BJ (cell line): ENCODE measurements at regions not wholly inside any gene's neighbourhood (a gene's known extent, or its start where the extent isn't known, plus 50 kb on each side); places are given as distances from the start of the nearest gene placed in this dataset.

Source experiments
- CTCF ChIA-PET: fragments of 350-600 bp; formaldehyde crosslinking; extraction: SDS; loops from one replicate; lab custom pipeline; 2021; ENCODE audit warnings: antibody characterized with exemption, inconsistent platforms; lab: Yijun Ruan, JAX
- POLR2A ChIA-PET: fragments of 300-600 bp; sonication (Branson Sonifier 250); formaldehyde crosslinking; extraction: SDS; loops from one replicate; lab custom pipeline; 2021; ENCODE audit warnings: antibody characterized with exemption; lab: Charles Lee
- DNase-seq: peaks from one replicate; pipeline ENCODE4 v3.0.0-alpha.2; 2011; ENCODE audit warnings: low read depth
- H3K27me3 ChIP-seq: 2 replicates; pipeline ENCODE4 v1.6.0; 2011; ENCODE audit warnings: low read length; ENCODE audit not compliant: control insufficient read depth, insufficient read depth
- H3K36me3 ChIP-seq: 2 replicates; pipeline ENCODE4 v1.5.1; 2011; ENCODE audit warnings: low read length; ENCODE audit not compliant: control insufficient read depth, insufficient read depth
- H3K4me3 ChIP-seq: 2 replicates; pipeline ENCODE4 v1.5.1; 2011; ENCODE audit warnings: low read depth, mild to moderate bottlenecking, control low read depth, low read length
- TF ChIP-seq, protein P1 (sequence below): IDR thresholded peaks from 2 replicates; pipeline ENCODE4 v1.5.1; 2011; ENCODE audit warnings: low read depth, mild to moderate bottlenecking, control low read depth, inconsistent platforms, low read length, moderate library complexity; ENCODE audit not compliant: insufficient read depth

DNA sequence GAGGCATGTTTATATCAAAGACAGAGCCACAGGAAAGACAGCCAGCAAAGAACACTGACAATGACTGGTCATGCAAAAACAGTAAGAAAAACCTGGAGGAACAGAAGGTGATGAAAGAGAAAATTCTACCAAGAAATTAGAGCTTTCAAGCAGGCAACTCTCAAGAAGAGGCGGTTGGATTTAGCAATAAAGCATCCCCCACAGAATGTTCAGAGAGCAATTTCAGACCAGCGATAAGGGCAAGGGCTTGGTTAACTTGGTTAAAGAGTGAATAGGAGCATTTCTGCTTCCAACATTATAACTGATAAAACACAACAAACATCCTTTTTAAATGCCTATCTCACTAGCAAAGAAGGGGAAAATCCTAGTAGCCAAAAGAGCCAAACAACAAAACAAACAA is 68.0 kb upstream of the NCKAP5 start:
- Histone ChIP-seq H3K4me3 (no peak overlapping the region), H3K36me3 (no peaks in the 10 kb centered on the region), H3K27me3 (no peaks in the 10 kb centered on the region)
- no peak for DNase-seq
- ChIA-PET POLR2A (no interaction called here), CTCF (interaction anchor here (0.6 to 0.8 kb wide), 2 partner anchors 11 to 265 kb away, joined by 3 read pairs; no protein-coding TSS in a partner anchor)
- TF ChIP-seq, protein P1, sequence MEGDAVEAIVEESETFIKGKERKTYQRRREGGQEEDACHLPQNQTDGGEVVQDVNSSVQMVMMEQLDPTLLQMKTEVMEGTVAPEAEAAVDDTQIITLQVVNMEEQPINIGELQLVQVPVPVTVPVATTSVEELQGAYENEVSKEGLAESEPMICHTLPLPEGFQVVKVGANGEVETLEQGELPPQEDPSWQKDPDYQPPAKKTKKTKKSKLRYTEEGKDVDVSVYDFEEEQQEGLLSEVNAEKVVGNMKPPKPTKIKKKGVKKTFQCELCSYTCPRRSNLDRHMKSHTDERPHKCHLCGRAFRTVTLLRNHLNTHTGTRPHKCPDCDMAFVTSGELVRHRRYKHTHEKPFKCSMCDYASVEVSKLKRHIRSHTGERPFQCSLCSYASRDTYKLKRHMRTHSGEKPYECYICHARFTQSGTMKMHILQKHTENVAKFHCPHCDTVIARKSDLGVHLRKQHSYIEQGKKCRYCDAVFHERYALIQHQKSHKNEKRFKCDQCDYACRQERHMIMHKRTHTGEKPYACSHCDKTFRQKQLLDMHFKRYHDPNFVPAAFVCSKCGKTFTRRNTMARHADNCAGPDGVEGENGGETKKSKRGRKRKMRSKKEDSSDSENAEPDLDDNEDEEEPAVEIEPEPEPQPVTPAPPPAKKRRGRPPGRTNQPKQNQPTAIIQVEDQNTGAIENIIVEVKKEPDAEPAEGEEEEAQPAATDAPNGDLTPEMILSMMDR = no peak

DNA sequence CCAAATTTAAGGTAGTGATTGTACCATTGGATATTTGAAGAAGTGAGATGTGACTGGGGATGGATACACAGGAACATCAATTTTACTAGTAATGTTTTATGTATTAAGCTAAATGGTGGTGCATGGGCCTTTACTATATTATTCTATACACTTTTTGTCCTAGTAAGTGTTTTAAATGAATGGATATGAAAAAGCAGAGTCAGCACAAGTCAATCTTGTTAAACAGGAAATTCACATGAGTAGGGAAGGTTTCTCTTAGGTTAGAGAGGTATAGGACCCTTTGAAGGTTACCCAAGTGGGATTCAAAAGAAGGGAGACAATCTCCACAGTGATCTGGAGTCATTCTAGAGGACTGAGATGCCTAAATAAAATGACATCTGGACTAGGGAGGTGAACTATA is 71.8 kb upstream of the NCKAP5 start:
- no peak overlapping the region for H3K4me3 ChIP-seq
- CTCF ChIA-PET = no interaction called here

DNA sequence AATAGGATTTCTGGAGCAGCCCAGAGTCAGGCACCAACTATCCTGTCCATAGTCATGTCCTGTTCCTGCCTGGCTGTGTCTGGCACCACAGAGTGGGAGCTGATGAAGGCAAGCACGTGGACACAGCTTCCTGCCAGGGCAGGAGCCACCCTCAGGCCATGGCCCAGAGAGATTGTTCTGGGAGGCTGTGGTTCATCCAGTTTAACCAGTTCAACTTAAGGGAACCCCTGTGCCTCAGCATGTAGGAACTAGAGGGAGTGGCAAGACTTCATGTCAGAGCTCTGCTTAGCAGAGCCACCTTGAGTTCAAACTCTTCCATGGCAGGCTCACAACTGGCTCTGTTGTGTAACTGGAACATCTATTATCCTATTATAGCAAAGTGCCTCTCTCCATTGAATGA is 73.2 kb upstream of the NCKAP5 start:
- H3K4me3 ChIP-seq = no peak overlapping the region
- no peaks in the 10 kb centered on the region for H3K27me3 ChIP-seq
- POLR2A ChIA-PET = no interaction called here
- TF ChIP-seq, protein P1 = no peak
- DNase-seq = no peak
- H3K36me3 ChIP-seq = no peaks in the 10 kb centered on the region
- CTCF ChIA-PET = interaction anchor here (1.2 kb wide), 1 partner anchor 138 kb away, joined by 4 read pairs; no protein-coding TSS in a partner anchor

More for the DNA sequence above, 71.8 kb upstream of the NCKAP5 start:
- Histone ChIP-seq H3K36me3 (no peaks in the 10 kb centered on the region), H3K27me3 (no peaks in the 10 kb centered on the region)
- POLR2A ChIA-PET = no interaction called here
- TF ChIP-seq, protein P1 = no peak
- no peak for DNase-seq

DNA sequence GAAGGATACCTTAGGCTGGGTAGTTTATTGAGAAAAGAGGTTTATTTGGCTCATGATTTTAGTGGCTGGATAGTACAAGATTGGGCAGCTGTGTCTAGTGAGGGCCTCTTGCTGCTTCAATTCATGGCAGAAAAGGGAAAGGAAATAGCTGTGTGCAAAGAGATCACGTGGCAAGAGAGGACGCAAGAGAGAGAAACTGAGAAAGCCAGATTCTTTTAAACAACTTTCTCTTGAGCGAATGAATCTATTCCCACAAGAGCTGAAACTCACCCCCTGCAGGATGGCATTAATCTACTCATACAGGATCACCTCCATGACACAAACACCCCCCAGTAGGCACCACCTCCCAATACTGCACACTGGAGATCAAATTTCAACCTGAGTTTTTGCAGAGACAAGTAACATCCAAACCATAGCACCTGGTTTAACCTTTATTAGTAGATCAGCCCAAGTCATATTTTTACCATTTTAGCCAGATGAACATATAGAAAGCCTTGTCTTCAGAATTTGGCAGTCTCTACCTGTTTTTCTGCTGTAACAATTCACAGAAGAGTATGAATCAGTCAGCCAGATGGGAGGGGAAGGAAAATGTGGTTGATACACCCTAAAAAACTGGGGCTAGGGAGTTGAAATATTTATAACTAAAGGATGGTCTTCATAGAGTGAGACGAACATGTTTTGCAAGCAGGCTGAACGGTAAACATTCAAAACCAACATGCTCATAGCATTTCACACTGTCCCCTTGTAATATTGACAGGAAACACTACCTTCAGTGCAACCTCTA is 73.9 kb upstream of the NCKAP5 start:
- TF ChIP-seq, protein P1 = no peak
- Histone ChIP-seq H3K4me3 (no peak overlapping the region), H3K27me3 (no peaks in the 10 kb centered on the region), H3K36me3 (no peaks in the 10 kb centered on the region)
- CTCF ChIA-PET = interaction anchor here (0.6 to 1.2 kb wide), 3 partner anchors 8 to 301 kb away, joined by 3 to 4 read pairs (median 4); no protein-coding TSS in a partner anchor
- POLR2A ChIA-PET = interaction anchor here (0.6 kb wide), 1 partner anchor 332 kb away, joined by 3 read pairs; no protein-coding TSS in a partner anchor
- DNase-seq = no peak

DNA sequence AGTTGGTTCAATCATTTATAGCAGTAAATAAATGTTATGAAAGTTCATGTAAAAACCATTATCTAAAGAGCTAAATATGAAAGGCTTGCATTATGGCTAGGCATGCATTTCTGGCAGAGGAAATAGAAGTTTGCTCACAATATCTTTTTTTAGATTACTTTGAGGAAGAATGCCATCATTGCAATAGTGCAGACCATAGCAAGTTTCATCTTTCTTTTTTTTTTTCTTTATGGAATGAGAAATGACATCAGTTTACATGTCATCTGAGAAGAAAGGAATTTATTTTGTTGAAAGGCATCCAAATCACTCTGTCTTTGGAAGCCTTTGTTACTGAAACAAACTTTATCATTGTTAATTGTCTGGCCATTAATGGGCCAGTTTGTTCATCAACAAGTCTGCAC is 74.5 kb upstream of the NCKAP5 start:
- no peak for DNase-seq
- Histone ChIP-seq H3K27me3 (no peaks in the 10 kb centered on the region), H3K36me3 (no peaks in the 10 kb centered on the region), H3K4me3 (no peak overlapping the region)
- ChIA-PET POLR2A (interaction anchor here (0.6 kb wide), 1 partner anchor 333 kb away, joined by 3 read pairs; no protein-coding TSS in a partner anchor), CTCF (interaction anchor here (0.6 to 0.7 kb wide), 2 partner anchors 9 to 302 kb away, joined by 3 to 4 read pairs; no protein-coding TSS in a partner anchor)
- TF ChIP-seq, protein P1 = no peak
